ENCODE measurements at regions not wholly inside any gene's neighbourhood (a gene's known extent, or its start where the extent isn't known, plus 50 kb on each side); places are given as distances from the start of the nearest gene placed in this dataset.

DNA sequence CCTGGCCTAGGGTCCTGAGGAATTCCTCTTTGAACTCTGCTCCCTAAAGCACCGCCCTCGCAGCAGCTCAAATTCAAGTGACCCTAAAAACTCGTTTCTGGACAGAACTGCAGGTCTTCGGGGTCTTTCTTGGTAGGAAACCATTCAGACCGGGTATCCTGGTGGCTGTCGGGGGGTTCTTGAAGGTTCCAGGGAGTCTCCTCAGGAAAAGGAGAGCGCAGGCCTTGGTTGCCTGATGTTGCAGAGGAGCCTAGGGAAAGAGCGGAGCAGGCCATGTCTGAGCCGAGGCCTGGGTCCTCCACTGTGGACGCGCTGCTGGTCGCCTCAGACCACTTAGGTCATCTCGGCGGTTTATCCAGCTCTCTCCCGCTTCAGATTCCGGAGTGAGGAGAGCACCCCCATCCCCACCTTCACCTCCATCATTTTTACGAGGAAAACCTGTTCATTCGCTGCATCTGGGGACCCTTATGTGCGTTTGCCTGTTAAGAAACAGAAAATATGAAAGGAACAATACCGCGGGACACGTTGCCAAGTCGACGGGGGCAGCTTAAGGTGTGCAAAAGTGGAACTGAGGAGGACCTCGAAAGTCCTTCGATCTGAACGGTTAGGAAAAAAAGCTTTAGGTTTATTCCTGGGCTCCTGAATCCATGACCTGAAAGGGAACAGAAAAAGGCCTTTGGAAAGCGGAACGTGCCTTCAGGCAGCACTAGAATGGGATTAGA is 299.4 kb downstream of the PARP8 start:
- DNase-seq (ENCODE audit: extremely low read depth, low read depth): no peak
- TF ChIP-seq, protein P1, sequence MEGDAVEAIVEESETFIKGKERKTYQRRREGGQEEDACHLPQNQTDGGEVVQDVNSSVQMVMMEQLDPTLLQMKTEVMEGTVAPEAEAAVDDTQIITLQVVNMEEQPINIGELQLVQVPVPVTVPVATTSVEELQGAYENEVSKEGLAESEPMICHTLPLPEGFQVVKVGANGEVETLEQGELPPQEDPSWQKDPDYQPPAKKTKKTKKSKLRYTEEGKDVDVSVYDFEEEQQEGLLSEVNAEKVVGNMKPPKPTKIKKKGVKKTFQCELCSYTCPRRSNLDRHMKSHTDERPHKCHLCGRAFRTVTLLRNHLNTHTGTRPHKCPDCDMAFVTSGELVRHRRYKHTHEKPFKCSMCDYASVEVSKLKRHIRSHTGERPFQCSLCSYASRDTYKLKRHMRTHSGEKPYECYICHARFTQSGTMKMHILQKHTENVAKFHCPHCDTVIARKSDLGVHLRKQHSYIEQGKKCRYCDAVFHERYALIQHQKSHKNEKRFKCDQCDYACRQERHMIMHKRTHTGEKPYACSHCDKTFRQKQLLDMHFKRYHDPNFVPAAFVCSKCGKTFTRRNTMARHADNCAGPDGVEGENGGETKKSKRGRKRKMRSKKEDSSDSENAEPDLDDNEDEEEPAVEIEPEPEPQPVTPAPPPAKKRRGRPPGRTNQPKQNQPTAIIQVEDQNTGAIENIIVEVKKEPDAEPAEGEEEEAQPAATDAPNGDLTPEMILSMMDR (IDR thresholded peaks at IDR 0.05; ENCODE audit: low read depth, low read length): no peak

DNA sequence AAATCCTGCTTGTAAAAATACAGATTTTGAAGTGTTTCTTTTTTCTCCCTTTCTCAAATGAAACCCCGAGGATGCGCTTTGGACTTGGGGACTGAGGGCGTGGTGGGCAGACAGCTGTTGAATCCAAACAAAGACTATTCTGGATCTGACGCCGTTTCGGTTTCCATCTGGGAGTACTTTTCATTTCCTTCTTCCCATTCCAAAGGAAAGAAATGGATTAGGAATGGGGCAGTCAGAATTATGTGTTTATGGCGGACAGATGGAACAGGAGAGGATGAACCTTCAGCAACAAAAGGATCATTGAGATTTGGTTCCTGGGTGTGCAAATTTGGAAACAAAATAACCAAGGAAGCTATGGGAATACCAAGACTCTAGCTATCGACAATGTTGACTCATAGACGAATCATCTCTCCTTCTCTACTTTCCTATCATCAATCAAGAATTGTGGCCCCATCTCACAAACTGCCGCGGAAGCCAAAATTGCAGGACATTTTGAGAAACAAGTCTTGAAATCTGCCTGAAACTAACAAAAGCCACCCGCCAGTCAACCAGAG is 300.6 kb downstream of the PARP8 start:
- DNase-seq (ENCODE audit: extremely low read depth, low read depth): no peak
- TF ChIP-seq, protein P1 (IDR thresholded peaks at IDR 0.05; ENCODE audit: low read depth, low read length): no peak

DNA sequence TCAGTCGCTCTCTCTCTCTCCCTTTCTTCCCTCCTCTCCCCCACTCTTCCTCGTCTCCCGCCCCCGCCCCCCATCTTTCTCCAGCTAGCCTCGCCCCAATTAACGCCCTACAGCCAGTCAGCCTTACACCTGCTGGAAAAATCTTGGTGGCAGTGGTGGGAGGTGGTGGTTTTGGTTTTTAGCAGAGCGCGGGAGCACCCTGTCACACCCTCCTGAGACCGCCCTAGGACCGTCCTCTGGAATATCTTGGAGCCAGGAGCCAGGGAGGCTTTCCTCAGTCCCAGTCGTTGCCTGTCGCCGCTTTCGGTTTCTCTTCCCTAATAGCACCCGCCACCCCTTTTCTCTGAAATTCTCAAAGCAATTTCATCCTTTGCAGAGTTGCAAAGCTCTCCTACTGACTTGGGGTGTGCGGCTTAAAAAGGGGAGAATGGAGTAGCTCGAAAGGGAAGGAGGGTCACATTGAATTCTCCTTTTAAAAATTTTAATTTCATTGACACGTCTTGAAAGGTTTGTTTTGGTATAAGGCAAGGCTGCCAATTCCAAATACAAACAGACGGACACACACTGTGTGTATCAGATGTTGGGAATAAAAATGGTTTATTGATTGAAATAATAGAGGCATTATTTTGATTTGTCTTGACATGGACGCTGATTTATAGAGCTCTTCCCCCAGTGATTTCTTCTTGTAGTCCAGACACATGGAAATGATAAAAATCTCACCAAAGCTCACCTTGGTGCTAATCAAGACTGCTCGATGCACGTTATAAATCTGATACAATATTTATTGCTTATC is 301.3 kb downstream of the PARP8 start:
- no peak for DNase-seq (ENCODE audit: extremely low read depth, low read depth)
- TF ChIP-seq, protein P1 (IDR thresholded peaks at IDR 0.05; ENCODE audit: low read depth, low read length): no peak

DNA sequence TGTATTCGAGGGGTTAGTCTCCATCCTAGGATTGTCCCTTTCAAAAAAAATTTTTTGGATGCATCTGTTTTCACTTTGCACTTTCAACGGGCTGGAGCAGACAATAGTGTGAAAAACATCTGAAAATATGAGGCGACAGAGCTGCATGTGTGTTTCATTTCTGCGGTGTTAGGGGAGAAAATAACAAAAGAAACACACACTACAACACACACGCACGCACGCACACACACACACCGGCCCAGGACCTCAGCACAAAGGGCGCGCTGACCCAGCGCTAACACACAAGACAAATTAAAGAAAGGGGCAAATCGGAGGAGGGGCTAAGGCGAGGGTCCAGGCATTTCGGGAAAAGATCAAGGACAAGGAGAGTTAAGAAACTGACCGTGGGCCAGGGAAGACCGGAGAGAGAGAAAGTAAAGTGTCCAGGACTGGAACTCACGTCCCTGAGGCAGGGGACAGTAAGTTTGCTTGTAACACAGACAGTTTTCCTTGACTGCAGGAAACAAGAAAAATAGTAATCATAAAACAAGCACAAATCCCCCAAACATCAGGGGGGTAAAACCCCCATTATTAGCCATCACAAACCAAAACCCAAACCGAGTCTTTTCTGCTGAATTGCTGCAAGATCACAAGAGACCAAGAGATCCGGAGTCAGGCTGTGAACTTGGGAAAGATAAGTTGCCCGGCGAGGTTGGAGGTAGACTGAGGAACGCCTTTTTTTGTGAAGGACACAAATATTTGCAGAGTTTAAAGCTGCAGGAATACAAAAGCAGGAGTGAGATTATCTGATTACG is 302.1 kb downstream of the PARP8 start:
- DNase-seq (ENCODE audit: extremely low read depth, low read depth): no peak
- TF ChIP-seq, protein P1 (IDR thresholded peaks at IDR 0.05; ENCODE audit: low read depth, low read length): no peak

DNA sequence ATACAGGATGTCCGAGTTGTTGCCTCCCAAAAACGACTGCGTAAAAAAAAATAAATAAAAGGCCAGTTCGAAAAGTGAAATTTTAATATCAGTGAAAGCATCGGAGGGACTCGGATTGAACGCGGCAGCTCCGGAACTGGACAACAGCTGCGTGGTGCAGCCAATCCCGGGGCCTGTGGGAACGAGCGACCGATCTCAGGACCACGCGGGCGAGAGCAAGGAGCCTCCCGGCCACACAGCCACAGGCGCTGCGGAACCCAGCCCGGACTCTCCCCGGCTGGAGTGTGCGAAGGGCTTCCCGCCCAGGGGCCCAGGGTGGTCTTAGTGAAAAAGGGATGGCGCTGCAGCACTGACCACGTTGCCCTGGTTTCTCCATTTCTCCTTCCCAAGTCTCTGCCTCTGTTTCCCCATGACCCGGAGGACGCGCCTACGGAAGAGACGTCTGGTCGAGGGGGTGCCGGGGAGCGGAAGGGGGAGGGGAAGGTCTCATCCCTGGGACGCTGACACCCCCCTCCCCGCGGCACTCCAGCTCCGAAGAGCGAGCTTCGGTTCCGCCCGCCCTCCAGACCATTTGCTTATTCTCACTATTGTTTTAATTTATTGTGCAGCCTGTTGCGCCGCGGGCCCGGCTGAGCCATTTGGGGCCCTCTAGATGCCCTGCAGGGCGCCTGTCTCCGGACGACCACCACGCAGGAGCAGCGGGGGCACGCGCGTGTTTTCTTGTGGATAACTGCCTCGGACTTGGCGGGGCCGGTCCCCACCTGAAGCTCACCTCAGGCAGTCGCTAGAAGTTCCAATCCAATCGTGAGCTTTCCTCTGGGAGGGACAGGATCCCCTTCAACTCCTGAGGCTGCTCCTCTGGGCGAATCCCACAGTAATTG is 303.0 kb downstream of the PARP8 start:
- DNase-seq (ENCODE audit: extremely low read depth, low read depth): no peak
- TF ChIP-seq, protein P1 (IDR thresholded peaks at IDR 0.05; ENCODE audit: low read depth, low read length): no peak

DNA sequence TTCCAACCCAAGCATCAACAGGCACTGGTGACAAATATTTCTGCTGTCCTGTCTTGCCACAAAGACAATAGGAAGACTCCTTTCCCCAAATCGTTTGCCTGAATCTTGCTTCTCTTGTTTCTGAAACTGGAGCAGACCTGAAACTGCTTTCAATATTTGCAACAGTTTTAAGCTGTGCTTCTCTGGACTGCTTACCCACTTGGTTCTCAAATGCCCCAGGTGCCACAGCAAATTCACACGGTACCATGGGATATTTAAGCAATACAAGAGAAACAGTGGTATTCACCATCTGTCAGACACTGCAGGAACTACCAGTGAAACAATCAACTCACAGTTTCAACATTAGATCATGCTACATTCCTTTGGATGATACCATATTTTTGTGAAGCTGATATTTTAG is 309.4 kb downstream of the PARP8 start:
- DNase-seq (ENCODE audit: extremely low read depth, low read depth): no peak
- TF ChIP-seq, protein P1 (IDR thresholded peaks at IDR 0.05; ENCODE audit: low read depth, low read length): no peak

Measured in AG09319 (cell line).